ENCODE measurements at regions not wholly inside any gene's neighbourhood (a gene's known extent, or its start where the extent isn't known, plus 50 kb on each side); places are given as distances from the start of the nearest gene placed in this dataset.

- Histone ChIP-seq H3K36me3 (ENCODE audit: control insufficient read depth in 5 of 5, insufficient read depth in 5 of 5, low read length in 5 of 5) (no peaks in the 10 kb centered on the region), H3K27ac (ENCODE audit: low read depth, low read length) (no peak overlapping the region), H3K4me3 (ENCODE audit: low read depth in 1 of 5, low read length in 5 of 5) (no peak overlapping the region), H3K27me3 (ENCODE audit: control insufficient read depth in 5 of 5, insufficient read depth in 4 of 5, low read length in 5 of 5) (peaks cover 0 to 5% (median 4%) of the 10 kb centered on the region in 5 donors), H3K4me1 (ENCODE audit: control insufficient read depth in 5 of 5, insufficient read depth in 5 of 5, low read length in 5 of 5) (no peaks in the 10 kb centered on the region), H3K9ac (ENCODE audit: low read length in 5 of 5) (no peak overlapping the region), H3K9me3 (ENCODE audit: control insufficient read depth in 5 of 5, low read length in 5 of 5) (no peaks in the 10 kb centered on the region)
Observed at GRCh38 chr11:115737875-115738274, 233.7 kb upstream of the CADM1 start.

- no peaks in the 10 kb centered on the region for H3K4me1 ChIP-seq (ENCODE audit: control insufficient read depth in 5 of 5, insufficient read depth in 5 of 5, low read length in 5 of 5)
- H3K36me3 ChIP-seq (ENCODE audit: control insufficient read depth in 5 of 5, insufficient read depth in 5 of 5, low read length in 5 of 5), result no peaks in the 10 kb centered on the region
- no peaks in the 10 kb centered on the region for H3K9me3 ChIP-seq (ENCODE audit: control insufficient read depth in 5 of 5, low read length in 5 of 5)
- no peaks in the 10 kb centered on the region for H3K27me3 ChIP-seq (ENCODE audit: control insufficient read depth in 5 of 5, insufficient read depth in 4 of 5, low read length in 5 of 5)
- H3K27ac ChIP-seq (ENCODE audit: low read depth, low read length), result no peak overlapping the region
- no peak overlapping the region for H3K4me3 ChIP-seq (ENCODE audit: low read depth in 1 of 5, low read length in 5 of 5)
- no peak overlapping the region for H3K9ac ChIP-seq (ENCODE audit: low read length in 5 of 5)
Observed at GRCh38 chr11:115736146-115736545, 231.9 kb upstream of the CADM1 start.

GRCh38 chr11:115724666-115725065, 220.5 kb upstream of the CADM1 start:
- Histone ChIP-seq H3K9ac (ENCODE audit: low read length in 5 of 5) (no peak overlapping the region), H3K9me3 (ENCODE audit: control insufficient read depth in 5 of 5, low read length in 5 of 5) (no peaks in the 10 kb centered on the region), H3K4me3 (ENCODE audit: low read depth in 1 of 5, low read length in 5 of 5) (no peak overlapping the region), H3K27ac (ENCODE audit: low read depth, low read length) (no peak overlapping the region), H3K36me3 (ENCODE audit: control insufficient read depth in 5 of 5, insufficient read depth in 5 of 5, low read length in 5 of 5) (no peaks in the 10 kb centered on the region), H3K4me1 (ENCODE audit: control insufficient read depth in 5 of 5, insufficient read depth in 5 of 5, low read length in 5 of 5) (peaks cover 0 to 3% (median 0%) of the 10 kb centered on the region in 5 donors), H3K27me3 (ENCODE audit: control insufficient read depth in 5 of 5, insufficient read depth in 4 of 5, low read length in 5 of 5) (peaks cover 0 to 10% (median 0%) of the 10 kb centered on the region in 5 donors)

GRCh38 chr11:115722711-115723110, 218.5 kb upstream of the CADM1 start:
- H3K9me3 ChIP-seq (ENCODE audit: control insufficient read depth in 5 of 5, low read length in 5 of 5), result no peaks in the 10 kb centered on the region
- no peaks in the 10 kb centered on the region for H3K36me3 ChIP-seq (ENCODE audit: control insufficient read depth in 5 of 5, insufficient read depth in 5 of 5, low read length in 5 of 5)
- no peak overlapping the region for H3K4me3 ChIP-seq (ENCODE audit: low read depth in 1 of 5, low read length in 5 of 5)
- H3K4me1 ChIP-seq (ENCODE audit: control insufficient read depth in 5 of 5, insufficient read depth in 5 of 5, low read length in 5 of 5), result peaks cover 0 to 3% (median 0%) of the 10 kb centered on the region in 5 donors
- H3K9ac ChIP-seq (ENCODE audit: low read length in 5 of 5), result no peak overlapping the region
- no peak overlapping the region for H3K27ac ChIP-seq (ENCODE audit: low read depth, low read length)
- H3K27me3 ChIP-seq (ENCODE audit: control insufficient read depth in 5 of 5, insufficient read depth in 4 of 5, low read length in 5 of 5), result peaks cover 0 to 7% (median 4%) of the 10 kb centered on the region in 5 donors

GRCh38 chr11:115721296-115721995, 217.2 kb upstream of the CADM1 start:
- no peak overlapping the region for H3K27ac ChIP-seq (ENCODE audit: low read depth, low read length)
- H3K9me3 ChIP-seq (ENCODE audit: control insufficient read depth in 5 of 5, low read length in 5 of 5), result no peaks in the 10 kb centered on the region
- no peaks in the 10 kb centered on the region for H3K36me3 ChIP-seq (ENCODE audit: control insufficient read depth in 5 of 5, insufficient read depth in 5 of 5, low read length in 5 of 5)
- peaks cover 6 to 15% (median 13%) of the 10 kb centered on the region in 5 donors for H3K27me3 ChIP-seq (ENCODE audit: control insufficient read depth in 5 of 5, insufficient read depth in 4 of 5, low read length in 5 of 5)
- no peak overlapping the region for H3K4me3 ChIP-seq (ENCODE audit: low read depth in 1 of 5, low read length in 5 of 5)
- H3K9ac ChIP-seq (ENCODE audit: low read length in 5 of 5), result no peak overlapping the region
- peaks cover 0 to 9% (median 0%) of the 10 kb centered on the region in 5 donors for H3K4me1 ChIP-seq (ENCODE audit: control insufficient read depth in 5 of 5, insufficient read depth in 5 of 5, low read length in 5 of 5)

- Histone ChIP-seq H3K27ac (ENCODE audit: low read depth, low read length) (no peak overlapping the region), H3K9me3 (ENCODE audit: control insufficient read depth in 5 of 5, low read length in 5 of 5) (no peaks in the 10 kb centered on the region), H3K4me1 (ENCODE audit: control insufficient read depth in 5 of 5, insufficient read depth in 5 of 5, low read length in 5 of 5) (peaks cover 0 to 9% (median 0%) of the 10 kb centered on the region in 5 donors)
Observed at GRCh38 chr11:115720602-115721245, 216.5 kb upstream of the CADM1 start.

GRCh38 chr11:115718945-115719344, 214.7 kb upstream of the CADM1 start:
- Histone ChIP-seq H3K27me3 (ENCODE audit: control insufficient read depth in 5 of 5, insufficient read depth in 4 of 5, low read length in 5 of 5) (peaks cover 9 to 16% (median 13%) of the 10 kb centered on the region in 5 donors), H3K9ac (ENCODE audit: low read length in 5 of 5) (no peak overlapping the region), H3K36me3 (ENCODE audit: control insufficient read depth in 5 of 5, insufficient read depth in 5 of 5, low read length in 5 of 5) (no peaks in the 10 kb centered on the region), H3K27ac (ENCODE audit: low read depth, low read length) (no peak overlapping the region), H3K9me3 (ENCODE audit: control insufficient read depth in 5 of 5, low read length in 5 of 5) (no peaks in the 10 kb centered on the region), H3K4me1 (ENCODE audit: control insufficient read depth in 5 of 5, insufficient read depth in 5 of 5, low read length in 5 of 5) (peaks cover 0 to 9% (median 0%) of the 10 kb centered on the region in 5 donors), H3K4me3 (ENCODE audit: low read depth in 1 of 5, low read length in 5 of 5) (no peak overlapping the region)

More at GRCh38 chr11:115720602-115721245, 216.5 kb upstream of the CADM1 start:
- Histone ChIP-seq H3K36me3 (ENCODE audit: control insufficient read depth in 5 of 5, insufficient read depth in 5 of 5, low read length in 5 of 5) (no peaks in the 10 kb centered on the region), H3K4me3 (ENCODE audit: low read depth in 1 of 5, low read length in 5 of 5) (no peak overlapping the region), H3K9ac (ENCODE audit: low read length in 5 of 5) (no peak overlapping the region), H3K27me3 (ENCODE audit: control insufficient read depth in 5 of 5, insufficient read depth in 4 of 5, low read length in 5 of 5) (peaks cover 6 to 15% (median 13%) of the 10 kb centered on the region in 5 donors)

- Histone ChIP-seq H3K4me3 (ENCODE audit: low read depth in 1 of 5, low read length in 5 of 5) (no peak overlapping the region), H3K27ac (ENCODE audit: low read depth, low read length) (no peak overlapping the region), H3K27me3 (ENCODE audit: control insufficient read depth in 5 of 5, insufficient read depth in 4 of 5, low read length in 5 of 5) (peaks cover 9 to 16% (median 13%) of the 10 kb centered on the region in 5 donors)
Observed at GRCh38 chr11:115718106-115718505, 213.9 kb upstream of the CADM1 start.

GRCh38 chr11:115716601-115717529, 212.7 kb upstream of the CADM1 start:
- Histone ChIP-seq H3K27ac (ENCODE audit: low read depth, low read length) (no peak overlapping the region), H3K4me1 (ENCODE audit: control insufficient read depth in 5 of 5, insufficient read depth in 5 of 5, low read length in 5 of 5) (peaks cover 0 to 9% (median 0%) of the 10 kb centered on the region in 5 donors), H3K9me3 (ENCODE audit: control insufficient read depth in 5 of 5, low read length in 5 of 5) (no peaks in the 10 kb centered on the region), H3K9ac (ENCODE audit: low read length in 5 of 5) (no peak overlapping the region), H3K4me3 (ENCODE audit: low read depth in 1 of 5, low read length in 5 of 5) (no peak overlapping the region), H3K27me3 (ENCODE audit: control insufficient read depth in 5 of 5, insufficient read depth in 4 of 5, low read length in 5 of 5) (peaks cover 9 to 16% (median 13%) of the 10 kb centered on the region in 5 donors), H3K36me3 (ENCODE audit: control insufficient read depth in 5 of 5, insufficient read depth in 5 of 5, low read length in 5 of 5) (no peaks in the 10 kb centered on the region)

More at GRCh38 chr11:115718106-115718505, 213.9 kb upstream of the CADM1 start:
- no peak overlapping the region for H3K9ac ChIP-seq (ENCODE audit: low read length in 5 of 5)
- peaks cover 0 to 9% (median 0%) of the 10 kb centered on the region in 5 donors for H3K4me1 ChIP-seq (ENCODE audit: control insufficient read depth in 5 of 5, insufficient read depth in 5 of 5, low read length in 5 of 5)
- H3K36me3 ChIP-seq (ENCODE audit: control insufficient read depth in 5 of 5, insufficient read depth in 5 of 5, low read length in 5 of 5), result no peaks in the 10 kb centered on the region
- no peaks in the 10 kb centered on the region for H3K9me3 ChIP-seq (ENCODE audit: control insufficient read depth in 5 of 5, low read length in 5 of 5)
